ENCODE measurements at regions not wholly inside any gene's neighbourhood (a gene's known extent, or its start where the extent isn't known, plus 50 kb on each side); places are given as distances from the start of the nearest gene placed in this dataset.

GRCh38 chr14:106670011-106670410, 1143.6 kb downstream of the TMEM121 start:
- no peak for TF ChIP-seq EZH2phosphoT487 (IDR thresholded peaks at IDR 0.05; ENCODE audit: insufficient read depth, low read depth)
- TF ChIP-seq EZH2 (IDR thresholded peaks at IDR 0.05; ENCODE audit: insufficient read depth, poor library complexity, severe bottlenecking): no peak
